ENCODE measurements at regions not wholly inside any gene's neighbourhood (a gene's known extent, or its start where the extent isn't known, plus 50 kb on each side); places are given as distances from the start of the nearest gene placed in this dataset.
"Not testable (repeated sequence)": the region's sequence is repeated elsewhere in the genome, so short reads cannot be mapped to it uniquely, and the experiment has no call there.

DNA sequence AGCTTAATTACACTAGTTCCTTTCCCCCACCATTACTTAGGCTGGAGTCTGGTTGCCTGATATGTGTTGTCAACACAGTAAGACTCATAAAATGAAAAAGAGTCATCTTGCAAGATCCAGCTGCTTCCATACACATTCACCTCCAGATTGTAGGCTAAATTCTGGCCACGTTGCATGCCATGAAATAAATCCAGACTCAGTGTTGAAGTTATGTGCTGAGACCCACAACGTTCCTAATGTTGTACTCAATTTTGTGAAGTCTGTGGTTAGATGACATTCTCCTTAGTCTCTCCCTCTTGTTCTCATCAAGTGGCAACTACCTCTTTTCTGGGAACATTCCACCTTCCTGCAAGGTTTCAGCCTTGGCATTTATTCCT, 212.3 kb downstream of the LMBRD1 start:
- H3K36me3 ChIP-seq: no peaks in the 10 kb centered on the region
- TF ChIP-seq, protein P1, sequence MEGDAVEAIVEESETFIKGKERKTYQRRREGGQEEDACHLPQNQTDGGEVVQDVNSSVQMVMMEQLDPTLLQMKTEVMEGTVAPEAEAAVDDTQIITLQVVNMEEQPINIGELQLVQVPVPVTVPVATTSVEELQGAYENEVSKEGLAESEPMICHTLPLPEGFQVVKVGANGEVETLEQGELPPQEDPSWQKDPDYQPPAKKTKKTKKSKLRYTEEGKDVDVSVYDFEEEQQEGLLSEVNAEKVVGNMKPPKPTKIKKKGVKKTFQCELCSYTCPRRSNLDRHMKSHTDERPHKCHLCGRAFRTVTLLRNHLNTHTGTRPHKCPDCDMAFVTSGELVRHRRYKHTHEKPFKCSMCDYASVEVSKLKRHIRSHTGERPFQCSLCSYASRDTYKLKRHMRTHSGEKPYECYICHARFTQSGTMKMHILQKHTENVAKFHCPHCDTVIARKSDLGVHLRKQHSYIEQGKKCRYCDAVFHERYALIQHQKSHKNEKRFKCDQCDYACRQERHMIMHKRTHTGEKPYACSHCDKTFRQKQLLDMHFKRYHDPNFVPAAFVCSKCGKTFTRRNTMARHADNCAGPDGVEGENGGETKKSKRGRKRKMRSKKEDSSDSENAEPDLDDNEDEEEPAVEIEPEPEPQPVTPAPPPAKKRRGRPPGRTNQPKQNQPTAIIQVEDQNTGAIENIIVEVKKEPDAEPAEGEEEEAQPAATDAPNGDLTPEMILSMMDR (IDR thresholded peaks at IDR 0.05): no peak
- no peaks in the 10 kb centered on the region for H3K9me3 ChIP-seq
- ATAC-seq (no peak), DNase-seq (no peak)
- intact Hi-C loops (cut with DNase I): no loop called here
- H3K27ac ChIP-seq: no peak overlapping the region
- H3K4me1 ChIP-seq: no peaks in the 10 kb centered on the region
- H3K4me3 ChIP-seq: no peak overlapping the region
- no peaks in the 10 kb centered on the region for H3K27me3 ChIP-seq (ENCODE audit: low read depth)

DNA sequence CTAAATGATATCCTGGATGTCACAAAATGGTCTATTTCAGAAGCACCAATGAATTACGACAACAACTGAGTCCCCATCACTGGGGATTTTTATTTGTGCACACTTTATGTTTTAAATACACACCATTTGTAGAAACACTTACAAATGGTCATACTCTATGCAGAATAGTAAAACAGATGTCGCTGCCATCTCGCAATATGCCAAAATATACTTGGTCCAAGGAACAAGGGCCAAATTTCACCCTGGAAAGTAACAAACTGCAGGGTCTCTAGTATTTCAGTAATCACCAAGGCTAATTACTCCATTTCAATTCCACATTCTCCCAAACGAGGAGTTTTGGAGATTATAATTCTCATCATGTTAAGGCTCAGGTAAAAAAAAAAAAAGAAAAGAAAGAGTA, 215.2 kb downstream of the LMBRD1 start:
- H3K27ac ChIP-seq: no peak overlapping the region
- TF ChIP-seq, protein P1 (IDR thresholded peaks at IDR 0.05): no peak
- H3K36me3 ChIP-seq: no peaks in the 10 kb centered on the region
- ATAC-seq: no peak
- no peak for DNase-seq
- H3K9me3 ChIP-seq: no peaks in the 10 kb centered on the region
- no peaks in the 10 kb centered on the region for H3K4me1 ChIP-seq
- H3K4me3 ChIP-seq: no peak overlapping the region
- no peaks in the 10 kb centered on the region for H3K27me3 ChIP-seq (ENCODE audit: low read depth)
- intact Hi-C loops (cut with DNase I): no loop called here

DNA sequence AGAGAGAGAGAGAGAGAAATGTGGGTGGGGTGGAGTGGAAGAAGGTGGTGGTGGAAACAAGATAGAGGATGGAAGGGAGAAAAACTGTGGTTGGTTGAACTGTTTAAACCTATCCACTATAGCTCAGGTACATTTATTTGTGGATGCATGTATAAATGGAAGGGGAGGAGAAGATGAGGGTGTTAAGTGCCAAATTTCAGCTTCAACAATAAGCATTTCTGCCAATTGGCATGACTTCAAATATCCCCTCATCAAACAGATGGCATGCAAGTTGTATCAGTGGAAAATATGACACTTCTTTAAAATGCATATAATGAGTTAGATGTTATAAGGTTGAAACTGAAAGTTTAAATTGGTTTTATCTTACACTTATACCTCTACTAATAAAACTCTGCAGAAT, 216.1 kb downstream of the LMBRD1 start:
- no peak overlapping the region for H3K4me3 ChIP-seq
- intact Hi-C loops (cut with DNase I): no loop called here
- H3K36me3 ChIP-seq: no peaks in the 10 kb centered on the region
- no peaks in the 10 kb centered on the region for H3K4me1 ChIP-seq
- TF ChIP-seq, protein P1 (IDR thresholded peaks at IDR 0.05): no peak
- ATAC-seq (no peak), DNase-seq (no peak)
- H3K27ac ChIP-seq: no peak overlapping the region
- no peaks in the 10 kb centered on the region for H3K27me3 ChIP-seq (ENCODE audit: low read depth)
- no peaks in the 10 kb centered on the region for H3K9me3 ChIP-seq

DNA sequence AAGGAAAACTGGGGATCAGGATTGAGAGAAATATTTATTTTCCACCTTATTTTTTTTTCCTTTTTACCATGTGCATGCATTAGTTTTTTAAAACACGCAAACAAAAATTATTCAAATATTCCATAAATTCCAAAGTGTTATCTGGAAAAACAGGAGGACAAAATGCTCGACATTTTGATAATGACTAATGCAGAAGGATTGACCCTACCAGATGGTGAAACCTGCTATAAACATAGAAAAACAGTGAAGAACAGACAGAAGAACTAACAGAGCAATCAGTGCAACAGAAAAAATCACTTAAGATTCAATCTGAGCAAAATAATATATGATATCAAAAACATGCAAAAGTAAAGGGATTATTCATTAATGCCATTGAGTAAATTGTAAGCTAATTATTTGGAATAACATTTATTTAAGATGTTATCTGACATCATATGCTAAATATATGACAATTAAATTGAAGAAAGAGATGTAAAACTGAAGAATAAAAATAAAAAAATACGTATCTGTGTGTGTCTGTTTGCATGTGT, 218.4 kb downstream of the LMBRD1 start:
- H3K36me3 ChIP-seq: no peaks in the 10 kb centered on the region
- H3K9me3 ChIP-seq: no peaks in the 10 kb centered on the region
- intact Hi-C loops (cut with DNase I): no loop called here
- H3K27ac ChIP-seq: no peak overlapping the region
- no peaks in the 10 kb centered on the region for H3K4me1 ChIP-seq
- TF ChIP-seq, protein P1 (IDR thresholded peaks at IDR 0.05): no peak
- no peak for DNase-seq
- no peak overlapping the region for H3K4me3 ChIP-seq
- no peaks in the 10 kb centered on the region for H3K27me3 ChIP-seq (ENCODE audit: low read depth)
- no peak for ATAC-seq

DNA sequence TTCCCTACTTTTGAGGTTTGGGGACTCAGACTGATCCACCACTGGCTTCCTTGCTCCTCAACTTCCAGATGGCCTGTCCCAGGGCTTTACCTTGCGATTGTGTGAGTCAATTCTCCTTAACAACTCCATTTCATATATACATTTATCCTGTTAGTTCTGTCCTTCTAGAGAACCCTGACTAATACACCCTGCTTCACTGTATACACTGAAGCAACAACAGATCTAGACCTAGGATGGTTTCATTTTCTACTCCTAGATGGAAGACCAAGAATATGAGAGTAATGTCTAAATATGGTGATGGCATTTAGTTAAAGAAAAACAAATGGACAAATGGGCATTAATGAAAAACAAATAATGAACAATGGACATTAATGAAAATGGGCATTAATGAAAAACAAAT, 225.6 kb downstream of the LMBRD1 start:
- Histone ChIP-seq H3K27ac (no peak overlapping the region), H3K27me3 (ENCODE audit: low read depth) (no peaks in the 10 kb centered on the region), H3K9me3 (no peaks in the 10 kb centered on the region), H3K4me1 (no peaks in the 10 kb centered on the region), H3K36me3 (no peaks in the 10 kb centered on the region), H3K4me3 (no peak overlapping the region)
- TF ChIP-seq, protein P1 (IDR thresholded peaks at IDR 0.05): no peak
- intact Hi-C loops (cut with DNase I): no loop called here
- DNase-seq (no peak), ATAC-seq (no peak)

DNA sequence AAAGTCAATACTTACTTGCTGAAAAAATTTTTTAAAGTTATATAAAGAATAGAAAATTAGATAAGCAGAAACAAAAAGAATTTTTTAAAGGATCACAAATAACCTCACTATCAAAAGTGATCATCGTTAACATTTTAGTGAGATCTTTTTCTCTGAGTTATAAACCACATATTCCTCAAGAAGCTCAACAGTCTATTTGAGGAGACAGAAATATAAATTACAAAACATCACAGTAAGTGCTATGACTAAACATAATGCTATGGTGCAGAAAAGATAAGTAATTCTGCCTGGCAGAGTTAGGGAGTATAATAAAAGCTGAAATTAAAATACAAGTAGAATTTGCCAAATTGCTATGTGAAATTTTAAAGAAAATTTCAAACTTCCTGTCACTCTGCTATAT, 226.7 kb downstream of the LMBRD1 start:
- TF ChIP-seq, protein P1 (IDR thresholded peaks at IDR 0.05): no peak
- intact Hi-C loops (cut with DNase I): no loop called here
- no peak for ATAC-seq
- H3K27ac ChIP-seq: no peak overlapping the region
- H3K9me3 ChIP-seq: no peaks in the 10 kb centered on the region
- DNase-seq: no peak
- no peak overlapping the region for H3K4me3 ChIP-seq
- no peaks in the 10 kb centered on the region for H3K27me3 ChIP-seq (ENCODE audit: low read depth)
- no peaks in the 10 kb centered on the region for H3K4me1 ChIP-seq
- H3K36me3 ChIP-seq: no peaks in the 10 kb centered on the region

DNA sequence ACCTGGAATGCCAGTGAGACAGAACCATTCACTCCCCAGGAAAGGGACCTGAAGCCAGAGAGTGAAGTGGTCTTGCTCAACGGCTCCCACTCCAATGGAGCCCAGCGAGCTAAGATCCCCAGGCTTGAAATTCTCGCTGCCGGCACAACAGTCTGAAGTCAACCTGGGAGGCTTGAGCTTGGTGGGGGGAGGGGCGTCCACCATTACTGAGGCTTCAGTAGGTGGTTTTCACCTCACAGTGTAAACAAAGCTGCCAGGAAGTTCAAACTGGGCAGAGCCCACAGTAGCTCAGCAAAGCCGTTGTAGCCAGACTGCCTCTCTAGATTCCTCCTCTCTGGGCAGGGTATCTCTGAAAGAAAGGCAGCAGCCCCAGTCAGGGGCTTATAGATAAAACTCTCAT, 236.2 kb downstream of the LMBRD1 start:
- H3K36me3 ChIP-seq; ATAC-seq; DNase-seq; H3K4me1 ChIP-seq; H3K27ac ChIP-seq; H3K27me3 ChIP-seq (ENCODE audit: low read depth); H3K4me3 ChIP-seq; intact Hi-C loops (cut with DNase I); H3K9me3 ChIP-seq: not testable (repeated sequence)
